HG02885 (cell line): ENCODE measurements at regions not wholly inside any gene's neighbourhood (a gene's known extent, or its start where the extent isn't known, plus 50 kb on each side); places are given as distances from the start of the nearest gene placed in this dataset.
"Not testable (repeated sequence)": the region's sequence is repeated elsewhere in the genome, so short reads cannot be mapped to it uniquely, and the experiment has no call there.

Experiments used
- ATAC-seq: cut with Tn5 transposase; IDR thresholded peaks from one replicate; pipeline ENCODE4 v1.9.1; 2021; ENCODE audit warnings: mild to moderate bottlenecking; ENCODE audit not compliant: unreplicated experiment, poor library complexity

DNA sequence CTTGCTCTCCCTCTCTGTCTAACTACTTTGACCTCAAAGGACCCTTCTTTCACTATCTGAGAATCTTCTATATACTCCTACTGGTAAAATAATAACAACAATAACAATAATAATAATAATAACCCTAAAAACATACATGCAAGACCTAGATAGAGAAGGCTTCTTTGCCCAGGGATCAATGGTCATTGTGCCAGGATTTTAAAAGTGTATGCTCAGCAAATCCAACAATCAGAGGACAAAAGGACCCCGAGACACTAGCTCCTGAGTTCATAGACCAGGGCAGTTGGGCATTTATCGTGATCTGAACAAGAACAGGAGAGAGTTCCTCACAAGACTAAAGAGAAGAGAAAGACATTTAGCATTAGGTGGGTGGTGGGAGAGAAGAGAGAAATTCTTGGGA lies 358.5 kb downstream of the DAD1 start:
- no peak for ATAC-seq

DNA sequence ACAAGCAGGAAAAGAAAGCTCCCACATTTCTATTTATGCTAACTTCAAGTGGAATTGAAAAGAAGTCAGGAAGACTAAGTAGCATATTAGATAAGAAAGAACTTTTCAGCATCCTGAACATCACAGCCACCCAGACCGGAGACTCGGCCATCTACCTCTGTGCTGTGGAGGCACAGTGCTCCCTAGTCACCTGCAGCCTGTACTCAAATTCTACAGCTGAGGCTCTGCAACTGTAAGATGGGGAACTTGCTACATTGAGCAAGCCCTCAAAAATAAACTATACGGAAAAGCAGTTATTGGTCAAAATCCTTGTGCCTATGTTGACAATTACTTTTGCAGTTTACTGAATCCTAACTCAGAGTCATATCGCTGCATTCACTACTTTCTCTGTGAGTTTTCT lies 361.9 kb downstream of the DAD1 start:
- no peak for ATAC-seq

GRCh38 chr14:22226381-22226780 lies 362.6 kb downstream of the DAD1 start:
- no peak for ATAC-seq

- ATAC-seq: no peak
These were observed 363.4 kb downstream of the DAD1 start for GRCh38 chr14:22225516-22226140.

DNA sequence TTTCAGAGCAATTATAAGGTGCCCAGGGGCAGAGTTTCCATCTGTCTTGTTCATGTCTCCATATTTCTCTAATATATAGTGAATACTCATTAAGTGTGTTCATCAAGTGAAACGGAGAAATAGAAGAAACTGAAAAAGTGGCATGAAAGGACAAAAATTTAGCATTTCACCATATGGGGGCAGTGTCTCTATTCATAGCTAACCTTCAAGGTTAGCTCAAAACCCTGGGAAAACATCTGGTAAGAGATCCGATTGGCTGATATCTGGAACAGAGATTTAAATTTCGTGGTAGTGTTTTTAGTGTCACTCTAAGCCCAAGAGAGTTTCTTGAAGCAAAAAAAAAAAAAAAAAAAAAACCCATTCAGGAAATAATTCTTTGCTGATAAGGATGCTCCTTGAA lies 367.5 kb downstream of the DAD1 start:
- ATAC-seq: no peak

DNA sequence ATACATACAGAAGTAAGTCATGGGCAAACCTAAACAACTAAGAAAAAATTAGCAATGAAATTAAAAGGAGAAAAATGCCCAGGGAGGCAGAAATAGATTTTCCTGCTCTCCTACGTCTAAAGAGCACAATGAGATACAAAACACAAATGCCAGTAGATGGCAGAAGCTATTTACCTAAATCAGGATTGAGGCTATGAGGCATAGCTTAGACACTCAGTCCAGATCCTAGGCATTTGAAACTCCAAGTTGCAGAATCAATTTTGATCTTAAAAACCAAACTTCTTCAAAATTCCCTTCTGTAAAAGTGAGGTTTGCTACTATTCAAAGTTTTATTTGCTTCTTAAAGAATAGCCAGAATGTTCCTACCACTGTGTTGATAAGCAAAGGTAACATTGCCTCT lies 368.6 kb downstream of the DAD1 start:
- no peak for ATAC-seq

- no peak for ATAC-seq
These were observed 370.3 kb downstream of the DAD1 start for GRCh38 chr14:22218728-22219127.

- no peak for ATAC-seq
These were observed 375.9 kb downstream of the DAD1 start for GRCh38 chr14:22213120-22213519.

DNA sequence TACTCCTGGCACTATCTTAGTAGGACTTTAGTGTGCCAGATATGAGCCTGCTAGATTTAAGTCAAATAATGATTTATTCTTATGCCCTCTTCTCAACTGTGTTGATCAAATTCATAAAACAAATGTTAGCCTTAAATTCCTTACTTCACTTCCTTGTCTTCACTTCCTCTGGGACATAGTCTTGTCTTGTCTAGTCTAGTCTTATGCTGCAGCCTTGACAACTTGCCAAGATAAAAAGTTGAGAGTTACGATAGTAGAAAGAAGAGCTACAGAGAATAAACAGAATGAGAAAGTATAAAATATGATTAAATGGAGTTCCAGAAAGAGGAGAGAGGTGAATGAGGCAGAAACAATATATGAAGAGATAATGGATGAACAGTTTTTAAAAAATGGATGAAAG lies 378.1 kb downstream of the DAD1 start:
- no peak for ATAC-seq

DNA sequence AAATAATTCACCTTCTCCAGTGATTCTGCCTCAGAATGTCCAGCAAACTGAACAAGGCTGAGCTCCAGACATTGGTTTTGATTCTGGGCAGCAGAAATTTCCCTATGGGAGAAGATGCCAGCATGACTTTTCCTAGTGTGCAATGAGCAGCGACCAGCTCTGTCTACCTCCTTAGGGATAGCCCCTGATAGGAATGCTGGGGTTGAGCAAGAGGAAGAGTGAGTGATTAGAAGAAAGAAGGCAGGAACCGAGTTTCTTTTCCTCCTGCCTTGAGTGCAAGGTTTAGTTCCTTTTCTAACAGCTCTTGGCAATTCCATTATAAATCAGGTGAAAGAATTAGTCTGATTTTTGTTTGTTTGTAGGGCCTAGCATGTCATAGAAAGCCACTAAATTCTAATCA lies 379.0 kb downstream of the DAD1 start:
- no peak for ATAC-seq

GRCh38 chr14:22203036-22203435 lies 386.0 kb downstream of the DAD1 start:
- no peak for ATAC-seq

DNA sequence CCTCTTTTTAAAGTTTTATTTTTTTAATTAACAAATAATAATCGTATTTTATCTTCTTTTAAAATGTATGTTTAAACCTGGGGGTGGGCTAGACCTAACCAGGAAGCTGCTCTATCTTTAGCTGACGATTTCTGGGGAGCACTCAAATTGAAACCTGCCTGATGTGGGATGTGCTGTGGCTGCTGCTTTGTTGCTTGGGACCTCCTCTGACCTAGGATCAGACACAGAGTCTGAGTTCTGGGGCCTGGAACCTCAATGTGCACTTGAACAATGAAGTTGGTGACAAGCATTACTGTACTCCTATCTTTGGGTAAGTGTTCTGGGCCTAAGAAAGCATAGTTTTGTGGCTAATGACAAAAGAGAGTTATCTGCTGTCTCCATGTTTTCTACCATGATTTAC lies 386.7 kb downstream of the DAD1 start:
- ATAC-seq: no peak

DNA sequence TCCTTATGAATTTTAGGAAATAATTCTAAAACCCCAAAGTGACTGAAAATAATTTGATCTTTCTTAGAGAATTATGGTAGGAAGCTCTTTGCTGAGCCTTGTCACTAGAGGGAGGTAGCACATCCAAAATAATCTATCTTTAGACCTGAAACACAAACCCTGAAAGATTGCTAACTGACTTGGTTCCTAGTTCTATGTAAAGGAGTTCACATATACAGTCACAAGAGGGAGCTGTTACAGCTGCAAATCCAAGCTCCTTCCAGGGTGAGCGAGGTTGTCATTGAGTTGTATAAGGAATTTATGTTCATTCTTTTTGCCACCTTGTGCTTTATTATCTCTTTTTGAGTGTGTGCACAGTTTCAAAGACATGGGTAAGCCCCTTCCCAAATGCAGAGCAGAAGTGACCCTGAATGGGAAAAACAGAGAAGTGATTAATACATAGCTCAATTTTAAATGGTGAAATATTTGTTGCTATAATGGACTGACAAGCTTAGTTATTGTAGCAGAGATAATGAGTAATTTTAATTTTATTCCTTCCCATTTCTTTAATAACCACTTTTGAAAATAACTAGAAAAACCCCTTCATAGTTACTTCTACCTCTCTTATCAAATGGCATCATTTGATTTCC lies 387.9 kb downstream of the DAD1 start:
- ATAC-seq: peak; percentile 61

- not testable (repeated sequence) for ATAC-seq
These were observed 388.9 kb downstream of the DAD1 start for GRCh38 chr14:22200131-22200530.

- ATAC-seq: no peak
These were observed 394.4 kb downstream of the DAD1 start for GRCh38 chr14:22194664-22195063.

GRCh38 chr14:22190411-22191191 lies 398.4 kb downstream of the DAD1 start:
- ATAC-seq: no peak

DNA sequence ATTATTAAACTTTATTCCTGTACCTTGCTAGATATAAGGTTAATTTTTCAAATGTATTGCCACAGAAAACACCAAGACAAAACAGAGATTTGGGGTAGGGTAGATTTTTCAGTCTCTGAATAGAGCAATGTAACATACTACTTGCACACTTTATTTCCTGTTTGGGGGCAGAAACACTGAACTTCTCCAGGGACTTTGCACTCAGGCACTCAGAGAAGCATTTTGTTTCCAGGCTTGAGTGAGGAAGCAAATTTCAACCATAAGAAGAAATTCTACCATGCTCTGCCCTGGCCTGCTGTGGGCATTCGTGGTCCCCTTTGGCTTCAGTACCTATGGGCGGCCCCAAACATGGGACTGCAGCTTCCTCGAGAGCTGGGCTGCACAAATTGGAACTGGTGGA lies 399.1 kb downstream of the DAD1 start:
- ATAC-seq: no peak

DNA sequence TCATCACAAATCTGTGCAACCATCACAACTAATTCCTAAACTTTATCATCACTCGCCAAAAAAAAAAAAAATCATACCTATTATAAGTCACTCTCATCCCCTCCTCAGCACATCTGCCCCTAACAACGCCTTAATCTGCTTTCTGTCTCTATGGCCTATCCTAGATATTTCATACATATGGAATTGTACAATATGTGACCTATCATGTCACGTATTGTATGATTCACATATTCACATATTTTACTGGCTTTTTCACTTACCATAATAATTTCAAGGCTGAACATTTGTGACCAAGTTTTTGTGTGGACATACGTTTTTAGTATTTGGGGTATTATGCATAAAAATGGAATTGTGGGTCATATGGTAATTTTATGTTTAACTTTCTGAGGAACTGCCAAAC lies 400.7 kb downstream of the DAD1 start:
- ATAC-seq: no peak

- no peak for ATAC-seq
These were observed 403.2 kb downstream of the DAD1 start for GRCh38 chr14:22185789-22186188.

- ATAC-seq: no peak
These were observed 403.8 kb downstream of the DAD1 start for GRCh38 chr14:22185191-22185590.

DNA sequence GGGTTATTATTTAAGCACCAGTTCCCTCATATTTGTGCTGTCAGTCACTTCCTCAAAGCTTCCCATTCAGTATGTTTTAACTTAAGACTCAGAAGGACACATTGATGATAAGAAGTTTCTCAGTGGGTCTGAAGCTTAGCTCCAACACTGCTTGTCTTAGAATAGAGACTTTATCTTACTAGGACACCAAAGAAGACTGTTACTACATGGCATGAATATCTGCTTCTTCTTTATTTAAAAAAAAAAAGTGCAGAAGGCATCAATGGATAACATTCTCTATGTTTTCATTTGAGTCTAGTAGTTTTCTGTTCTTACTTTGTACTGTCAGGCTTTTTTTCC lies 404.2 kb downstream of the DAD1 start:
- no peak for ATAC-seq
